SH-SY5Y (cell line): ENCODE measurements at regions not wholly inside any gene's neighbourhood (a gene's known extent, or its start where the extent isn't known, plus 50 kb on each side); places are given as distances from the start of the nearest gene placed in this dataset.

Experiments used
- GATA2 ChIP-seq: IDR thresholded peaks from 2 replicates; pipeline ENCODE4 v1.6.1; 2011; ENCODE audit warnings: mild to moderate bottlenecking, low read depth, low read length
- GATA3 ChIP-seq: IDR thresholded peaks from 2 replicates; pipeline ENCODE4 v1.6.1; 2011; ENCODE audit warnings: low read depth, mild to moderate bottlenecking, low read length, moderate library complexity

DNA sequence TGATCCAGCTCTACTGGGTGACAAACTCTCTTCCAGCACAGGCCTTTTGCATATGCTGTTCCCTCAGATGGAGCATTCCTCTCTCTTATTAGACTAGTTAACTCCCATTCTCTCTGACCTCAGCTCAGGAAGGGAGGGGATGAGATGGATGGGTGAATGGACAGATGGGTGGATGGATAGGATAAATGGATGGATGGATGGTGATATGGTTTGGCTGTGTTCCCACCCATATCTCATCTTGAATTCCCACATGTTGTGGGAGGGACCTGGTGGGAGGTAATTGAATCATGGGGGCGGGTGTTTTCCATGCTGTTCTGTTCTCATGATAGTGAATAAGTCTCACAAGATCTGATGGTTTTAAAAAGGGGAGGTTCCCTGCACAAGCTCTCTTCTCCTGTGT, 144.1 kb upstream of the ATP2B2 start:
- peak; percentile 72 for TF ChIP-seq GATA2

DNA sequence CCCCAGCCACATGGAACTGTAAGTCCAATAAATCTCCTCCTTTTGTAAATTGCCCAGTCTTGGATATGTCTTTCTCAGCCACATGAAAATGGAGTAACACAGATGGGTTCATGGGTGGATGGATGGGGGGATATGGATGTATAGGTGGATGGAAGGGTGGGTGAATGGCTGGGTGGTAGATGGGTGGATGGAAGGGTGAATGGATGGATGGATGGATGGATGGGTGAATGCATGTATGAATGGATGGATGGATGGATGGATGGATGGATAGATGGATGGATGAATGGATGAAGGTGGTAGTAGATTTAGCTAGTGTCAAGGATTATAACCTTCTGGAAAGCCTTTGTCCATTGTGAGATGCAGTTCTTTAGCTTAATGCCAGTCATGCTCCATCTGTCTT, 146.1 kb upstream of the ATP2B2 start:
- TF ChIP-seq GATA2 = no peak
- no peak for TF ChIP-seq GATA3

DNA sequence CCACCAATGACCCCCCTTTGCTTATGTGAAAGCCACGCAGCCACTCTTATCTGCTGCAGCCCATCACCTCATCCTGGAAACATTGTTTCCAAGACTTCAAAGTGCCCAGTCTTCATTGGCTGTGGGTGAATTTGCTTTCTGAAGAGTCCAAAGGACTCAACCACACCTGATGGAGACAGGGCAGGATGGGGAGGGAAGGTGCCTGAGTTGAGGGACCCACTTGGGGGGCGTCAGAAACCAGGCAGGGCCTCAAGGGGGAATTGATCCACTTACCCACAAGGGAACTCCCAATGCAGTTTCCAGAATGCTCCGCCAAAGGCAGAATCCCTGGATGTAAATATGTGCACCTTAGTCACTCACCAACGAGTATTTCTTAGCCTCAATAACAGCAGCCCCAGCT, 147.9 kb upstream of the ATP2B2 start:
- TF ChIP-seq GATA2 = no peak

DNA sequence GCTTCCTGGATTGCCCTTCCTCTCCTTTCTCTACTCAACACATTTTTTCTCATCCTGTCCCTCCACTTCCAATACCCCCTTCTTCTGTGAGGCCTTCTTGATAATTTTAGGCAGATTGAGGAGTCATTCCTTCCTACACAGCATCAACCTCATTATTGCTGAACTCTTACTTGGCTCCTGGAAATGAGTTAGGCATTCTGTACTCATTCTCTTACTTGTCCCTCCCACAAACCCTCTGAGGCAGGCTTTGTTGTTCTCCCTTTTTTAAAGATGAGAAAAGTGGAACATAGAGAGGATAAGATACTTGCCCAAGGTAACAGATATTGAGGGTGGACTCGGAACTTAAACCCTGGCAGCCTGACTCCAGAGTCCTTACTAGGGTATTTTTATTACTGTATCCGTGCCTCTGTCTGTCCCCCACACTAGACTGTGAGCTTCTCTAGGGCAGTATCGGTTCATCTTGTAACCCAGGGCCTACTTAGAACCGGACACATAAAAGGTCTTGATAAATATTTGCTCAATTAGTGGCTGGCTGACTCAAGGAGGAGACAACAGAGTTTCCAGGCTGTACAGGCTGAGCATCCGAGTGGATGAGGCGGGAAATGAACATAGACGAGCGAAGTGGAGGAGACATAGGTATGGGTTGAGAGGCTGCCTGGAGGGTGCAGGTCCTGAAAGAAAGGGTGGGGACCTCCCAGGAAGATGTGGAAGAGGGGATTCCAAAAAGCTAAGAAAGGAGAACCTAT, 148.7 kb upstream of the ATP2B2 start:
- TF ChIP-seq GATA2 (no peak), GATA3 (no peak)

DNA sequence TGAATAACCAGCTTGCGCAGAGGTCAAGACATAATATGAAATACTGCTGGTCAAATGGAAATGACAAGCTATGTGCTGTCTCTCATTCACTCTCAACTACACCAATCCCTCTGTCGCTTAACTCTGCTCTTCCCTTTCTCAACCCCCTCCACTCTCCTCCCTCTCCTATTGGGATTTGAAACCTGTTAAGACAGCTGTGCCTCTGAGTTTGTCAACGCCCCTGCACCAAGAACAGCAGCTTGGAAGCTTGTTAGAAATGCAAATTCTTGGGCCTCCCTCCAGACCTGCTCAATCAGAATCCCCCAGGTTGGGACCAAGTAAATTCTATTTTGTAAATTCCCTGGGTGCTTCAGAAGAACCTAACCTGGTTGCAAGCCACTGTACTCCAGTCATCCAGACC, 149.7 kb upstream of the ATP2B2 start:
- TF ChIP-seq GATA3 = no peak
- TF ChIP-seq GATA2 = no peak

DNA sequence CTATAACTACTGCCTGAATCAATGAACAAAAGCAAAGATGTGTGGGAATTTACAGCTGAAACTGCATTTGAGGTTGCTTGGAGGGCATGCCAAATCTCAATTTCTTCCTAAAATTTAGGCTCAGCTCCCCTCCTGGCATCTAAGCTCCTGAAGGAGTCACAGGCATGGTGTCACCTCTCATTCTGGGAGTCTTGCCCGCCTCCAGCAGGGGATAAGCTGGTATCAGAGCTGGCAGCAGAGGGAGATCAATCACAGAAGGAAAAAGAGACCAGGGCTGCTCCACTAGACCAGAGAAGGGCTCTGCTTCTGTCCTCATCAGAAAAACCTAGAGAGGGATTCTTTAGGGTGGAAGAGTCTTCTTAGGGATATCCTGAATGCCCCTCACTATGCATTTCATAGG, 150.4 kb upstream of the SLC6A11 start:
- TF ChIP-seq GATA2 = no peak
- TF ChIP-seq GATA3 = no peak

DNA sequence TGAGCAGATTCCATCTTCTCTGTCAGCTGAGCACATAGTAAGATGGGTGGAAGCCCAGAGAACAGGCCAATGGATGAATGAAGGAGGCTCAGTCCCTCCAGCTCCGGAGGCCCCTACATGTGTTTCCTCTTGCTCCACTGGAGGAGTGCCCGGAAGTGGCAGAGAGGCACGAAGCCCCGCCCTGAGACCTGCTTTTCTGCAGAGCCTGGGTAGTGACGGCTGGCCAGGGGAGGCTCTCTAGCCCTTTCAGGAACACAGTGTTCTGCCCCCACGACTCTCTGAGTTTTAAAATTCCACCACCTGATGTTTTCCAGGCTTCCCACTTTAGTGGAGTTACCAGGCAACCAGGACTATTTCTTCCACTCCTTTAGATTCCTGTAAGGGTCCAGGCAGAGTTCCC, 149.4 kb upstream of the SLC6A11 start:
- TF ChIP-seq GATA3 = no peak
- TF ChIP-seq GATA2 = no peak

DNA sequence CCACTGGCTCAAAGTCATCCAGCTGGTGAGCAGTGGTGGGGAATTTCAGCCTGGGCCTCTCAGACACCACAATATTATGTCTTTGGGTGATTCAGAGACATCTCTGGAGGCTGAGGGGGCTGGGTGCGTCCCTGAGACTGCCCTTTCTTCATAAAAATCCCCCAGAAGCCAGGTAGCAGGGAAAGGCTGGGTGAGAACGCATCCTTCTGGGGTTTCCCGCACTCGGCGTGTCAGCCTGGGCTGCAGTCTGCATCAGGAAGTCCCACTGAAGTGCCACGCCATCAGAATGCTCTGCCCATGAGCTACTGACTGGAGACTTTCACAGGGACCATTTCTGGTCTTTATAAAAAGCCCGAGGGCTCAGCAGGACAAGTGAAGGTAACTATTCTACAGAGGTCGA, 148.8 kb upstream of the SLC6A11 start:
- TF ChIP-seq GATA3 (no peak), GATA2 (no peak)

DNA sequence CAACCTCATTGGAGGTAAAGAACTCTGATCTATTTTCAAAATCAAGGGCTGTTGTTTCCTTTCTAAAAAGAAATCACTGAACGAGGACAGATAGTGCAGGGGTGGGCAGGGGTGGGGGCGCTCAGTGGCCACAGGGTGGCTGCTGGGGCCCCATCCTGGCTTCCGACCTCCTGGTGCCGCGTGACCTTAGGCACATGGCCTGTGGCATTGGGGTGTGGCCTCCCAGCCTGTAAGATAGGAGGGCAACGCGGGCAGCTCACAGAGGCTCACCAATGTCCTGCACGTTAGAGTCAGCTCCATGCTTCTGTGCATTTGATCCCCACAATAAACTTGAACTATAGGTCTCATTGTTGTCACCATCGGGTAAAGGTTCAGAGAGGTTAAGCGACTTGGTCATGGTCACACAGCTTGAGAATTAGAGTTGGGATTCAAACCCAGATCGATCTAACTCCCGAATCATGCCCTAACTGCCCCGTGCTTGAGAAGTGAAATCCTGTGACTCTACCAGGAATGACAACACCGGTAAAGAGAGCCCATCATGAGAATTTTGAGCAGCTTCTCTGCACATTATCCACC, 148.0 kb upstream of the SLC6A11 start:
- TF ChIP-seq GATA3 = no peak
- no peak for TF ChIP-seq GATA2

DNA sequence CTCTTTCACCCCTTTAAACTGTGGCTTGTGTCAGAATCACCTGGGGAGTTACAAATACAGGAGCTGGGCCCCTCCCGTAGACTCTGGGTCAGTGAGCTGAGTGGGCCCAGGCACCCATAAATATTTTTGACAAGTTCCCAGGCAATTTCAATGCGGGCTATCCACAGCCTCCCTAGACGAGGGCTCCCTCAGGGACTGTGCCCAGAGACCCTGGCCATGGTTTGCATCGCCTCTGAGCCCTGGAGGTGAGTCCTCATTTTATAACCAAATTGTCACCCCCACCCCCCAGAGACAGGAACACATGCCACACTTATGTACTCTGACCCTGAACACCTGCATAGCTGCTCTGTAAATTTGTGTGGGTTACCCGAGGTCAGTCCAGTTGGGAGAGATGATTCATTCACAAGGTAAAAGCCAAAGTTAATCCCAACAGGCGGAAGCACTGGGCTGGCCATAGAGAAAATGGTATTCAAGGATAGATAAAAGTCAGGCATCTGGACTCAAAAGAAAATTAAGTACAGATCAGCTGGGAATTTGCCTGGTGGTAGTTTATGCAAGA, 146.5 kb upstream of the SLC6A11 start:
- TF ChIP-seq GATA2 = no peak
- TF ChIP-seq GATA3 = no peak

DNA sequence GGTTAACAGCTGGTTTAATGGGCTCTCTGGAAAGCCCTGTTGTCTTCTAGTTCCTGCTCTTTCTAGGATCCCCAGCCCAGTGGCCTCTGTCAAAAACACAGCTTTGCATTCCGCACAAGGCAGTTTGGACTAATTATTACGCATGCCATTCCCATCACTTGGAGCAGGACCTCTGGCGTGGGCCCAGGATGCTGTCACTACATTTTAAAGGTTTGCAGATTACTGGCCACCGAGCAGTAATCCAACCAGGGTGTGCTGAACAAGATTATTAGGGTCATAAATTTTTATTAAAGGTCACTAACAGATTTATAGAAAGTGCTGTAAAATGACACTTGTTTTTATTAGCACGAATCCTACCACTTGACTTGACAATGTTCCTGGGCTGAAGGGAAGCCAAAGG, 143.6 kb upstream of the SLC6A11 start:
- TF ChIP-seq GATA2 (no peak), GATA3 (no peak)

DNA sequence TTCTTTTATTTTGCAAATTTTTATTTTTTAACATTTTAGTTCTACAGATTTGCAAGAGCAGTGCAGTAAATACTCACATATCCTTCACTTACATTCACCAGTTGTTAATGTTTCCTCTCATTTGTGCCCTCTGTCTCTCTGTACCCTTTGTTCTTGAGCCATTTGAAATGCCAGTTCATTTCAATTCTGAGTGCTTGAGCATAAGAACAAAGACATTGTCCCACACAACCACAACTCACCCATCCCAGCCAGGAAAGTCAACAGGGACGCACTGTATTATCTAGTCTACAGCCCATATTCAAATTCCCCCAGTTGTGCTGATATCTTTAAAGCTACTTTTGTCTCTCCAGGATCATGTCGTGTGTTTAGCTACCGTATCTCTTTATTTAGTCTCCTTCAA, 141.4 kb upstream of the SLC6A11 start:
- TF ChIP-seq GATA3 (no peak), GATA2 (no peak)

DNA sequence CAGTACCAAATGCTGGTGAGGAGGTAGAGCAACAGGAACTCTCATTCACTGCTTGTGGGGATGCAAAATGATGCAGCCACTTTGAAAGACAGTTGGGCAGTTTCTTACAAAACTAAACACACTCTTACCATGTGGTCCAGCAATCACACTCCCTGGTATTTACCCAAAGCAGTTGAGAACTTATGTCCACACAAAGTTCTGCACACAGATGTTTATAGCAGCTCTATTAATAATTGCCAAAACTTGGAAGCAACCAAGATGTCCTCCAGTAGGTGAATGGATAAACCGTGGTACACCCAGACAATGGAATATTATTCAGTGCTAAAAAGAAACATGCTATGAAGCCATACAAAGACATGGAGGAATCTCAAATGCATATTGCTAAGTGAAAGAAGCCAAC, 139.1 kb upstream of the SLC6A11 start:
- TF ChIP-seq GATA3 (no peak), GATA2 (no peak)

DNA sequence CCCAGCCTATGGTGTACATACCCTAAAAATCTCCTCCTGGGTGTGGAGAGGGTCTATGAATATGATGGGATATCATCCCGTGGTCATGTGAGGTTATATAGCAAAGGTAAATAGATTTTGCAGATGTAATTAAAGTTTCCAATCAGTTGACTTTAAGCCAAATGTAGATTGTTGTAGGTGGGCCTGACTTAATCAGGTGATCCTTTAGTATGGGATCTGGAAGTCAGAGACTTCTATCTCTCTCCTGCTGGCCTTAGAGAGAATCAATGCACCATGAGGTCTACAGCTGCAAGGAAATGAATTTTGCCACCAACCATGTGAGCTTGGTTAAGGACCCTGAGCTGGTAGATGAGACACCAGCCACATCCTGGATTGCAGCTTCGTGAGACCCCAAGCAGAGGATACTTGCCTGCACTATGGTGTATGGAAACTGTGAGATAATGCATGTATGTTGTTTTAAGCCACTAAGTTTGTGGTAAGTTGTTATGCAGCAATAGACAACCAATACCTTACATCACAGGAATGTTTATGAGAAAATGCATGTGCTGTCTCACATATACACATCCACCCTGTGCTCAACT, 137.1 kb upstream of the SLC6A11 start:
- TF ChIP-seq GATA3 (no peak), GATA2 (no peak)

DNA sequence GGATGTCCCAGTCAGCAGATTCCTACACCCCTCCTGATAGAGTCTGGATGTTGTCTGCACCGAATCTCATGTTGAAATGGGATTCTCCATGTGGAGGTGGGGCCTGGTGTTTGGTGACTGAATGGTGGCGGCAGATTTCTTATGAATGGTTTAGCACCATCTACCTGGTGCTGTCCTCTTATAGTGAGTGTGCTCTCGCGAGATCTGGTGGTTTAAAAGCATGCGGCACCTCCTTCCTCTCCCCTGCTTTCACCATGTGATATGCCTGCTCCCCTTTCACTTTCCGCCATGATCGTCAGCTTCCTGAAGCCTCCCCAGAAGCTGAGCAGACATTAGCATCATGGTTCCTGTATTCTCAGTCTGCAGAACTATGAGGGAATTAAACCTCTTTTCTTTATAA, 135.2 kb upstream of the SLC6A11 start:
- TF ChIP-seq GATA3 (no peak), GATA2 (no peak)
